Fibroblast of lung (primary cell): ENCODE measurements at regions not wholly inside any gene's neighbourhood (a gene's known extent, or its start where the extent isn't known, plus 50 kb on each side); places are given as distances from the start of the nearest gene placed in this dataset.
A peak's percentile ranks its signal among the peaks of the same experiment; 100 is the strongest.

Experiments
- DNase-seq, 2 donors: peaks; one replicate each; pipeline versions ENCODE4 v3.0.0 to v3.0.0-alpha.2; 2010; ENCODE audit warnings: low read depth in 2 of 2
- H2AFZ ChIP-seq: 2 replicates; pipeline ENCODE4 v1.5.1; 2012; ENCODE audit warnings: low read length, control low read depth, inconsistent platforms
- H3K27ac ChIP-seq: 2 replicates; pipeline ENCODE4 v1.5.1; 2011; ENCODE audit warnings: low read length, control low read depth; ENCODE audit not compliant: insufficient read depth
- H3K27me3 ChIP-seq: 2 replicates; pipeline ENCODE4 v1.5.1; 2011; ENCODE audit warnings: mild to moderate bottlenecking, low read length; ENCODE audit not compliant: control insufficient read depth, insufficient read depth
- H3K36me3 ChIP-seq: 2 replicates; pipeline ENCODE4 v1.5.1; 2011; ENCODE audit warnings: low read length; ENCODE audit not compliant: control insufficient read depth, insufficient read depth
- H3K4me1 ChIP-seq: 2 replicates; pipeline ENCODE4 v1.5.1; 2011; ENCODE audit warnings: low read length; ENCODE audit not compliant: control insufficient read depth, insufficient read depth; ENCODE audit errors: extremely low read depth
- H3K4me2 ChIP-seq: 2 replicates; pipeline ENCODE4 v1.5.1; 2011; ENCODE audit warnings: low read length, control low read depth; ENCODE audit not compliant: insufficient read depth; ENCODE audit errors: extremely low read depth
- H3K4me3 ChIP-seq, 4 experiments: fragments of 200-600 bp in 1 of 4; sonication (generic) in 1 of 4; replicated peaks in 1 of 4; 2 replicates each; pipeline ENCODE4 v1.5.1; 2011 to 2016; ENCODE audit warnings: low read length in 4 of 4, low read depth in 3 of 4, mild to moderate bottlenecking in 3 of 4, control low read depth in 2 of 4, inconsistent platforms in 1 of 4, mixed read lengths in 1 of 4; ENCODE audit not compliant: insufficient read depth in 1 of 4; ENCODE audit errors: control extremely low read depth in 1 of 4
- H3K79me2 ChIP-seq: 2 replicates; pipeline ENCODE4 v1.5.1; 2012; ENCODE audit warnings: mild to moderate bottlenecking, low read length, inconsistent platforms; ENCODE audit not compliant: control insufficient read depth, insufficient read depth
- H3K9ac ChIP-seq: 2 replicates; pipeline ENCODE4 v1.5.1; 2011; ENCODE audit warnings: mild to moderate bottlenecking, low read length, control low read depth; ENCODE audit not compliant: insufficient read depth
- H3K9me3 ChIP-seq: 2 replicates; pipeline ENCODE4 v1.5.1; 2012; ENCODE audit warnings: low read depth, low read length; ENCODE audit not compliant: control insufficient read depth, insufficient read depth
- H4K20me1 ChIP-seq: 2 replicates; pipeline ENCODE4 v1.5.1; 2011; ENCODE audit warnings: low read length; ENCODE audit not compliant: control insufficient read depth, insufficient read depth; ENCODE audit errors: extremely low read depth
- CTCF ChIP-seq, 2 donors: IDR thresholded peaks in 1 of 2; conservative IDR thresholded peaks in 1 of 2; 1 replicate in 1 of 2; 2 replicates in 1 of 2; pipeline ENCODE4 v1.5.1; 2011 to 2012; ENCODE audit warnings: low read length in 2 of 2, control low read depth in 1 of 2, inconsistent platforms in 1 of 2, low read depth in 1 of 2, mild to moderate bottlenecking in 1 of 2
- EZH2 ChIP-seq: IDR thresholded peaks from 2 replicates; pipeline ENCODE4 v1.5.1; 2012; ENCODE audit warnings: low read length, control low read depth, mild to moderate bottlenecking; ENCODE audit errors: missing control alignments

GRCh38 chr1:194394676-194395075, 1208.3 kb upstream of the B3GALT2 start:
- Histone ChIP-seq H3K27me3 (no peaks in the 10 kb centered on the region), H3K4me1 (no peaks in the 10 kb centered on the region), H3K4me3 (no peak overlapping the region), H3K27ac (no peak overlapping the region), H3K4me2 (no peak overlapping the region), H3K79me2 (no peaks in the 10 kb centered on the region), H3K9ac (no peak overlapping the region), H2AFZ (no peak overlapping the region), H3K36me3 (no peaks in the 10 kb centered on the region), H4K20me1 (no peaks in the 10 kb centered on the region), H3K9me3 (no peaks in the 10 kb centered on the region)
- no peak for DNase-seq
- TF ChIP-seq EZH2: no peak
- no peak for TF ChIP-seq CTCF (conservative IDR thresholded peaks at IDR 0.05 in 1 of 2, IDR thresholded peaks at IDR 0.05 in 1 of 2; ENCODE audit: low read depth in 1 of 2, low read length in 2 of 2)

GRCh38 chr1:194387531-194387930, 1201.1 kb upstream of the B3GALT2 start:
- H3K4me1 ChIP-seq: no peaks in the 10 kb centered on the region
- H2AFZ ChIP-seq: no peak overlapping the region
- no peaks in the 10 kb centered on the region for H3K9me3 ChIP-seq
- H3K27ac ChIP-seq: no peak overlapping the region
- no peak overlapping the region for H3K4me2 ChIP-seq
- H3K79me2 ChIP-seq: no peaks in the 10 kb centered on the region
- no peak overlapping the region for H3K4me3 ChIP-seq
- no peaks in the 10 kb centered on the region for H4K20me1 ChIP-seq
- DNase-seq: no peak
- no peak for TF ChIP-seq CTCF (conservative IDR thresholded peaks at IDR 0.05 in 1 of 2, IDR thresholded peaks at IDR 0.05 in 1 of 2; ENCODE audit: low read depth in 1 of 2, low read length in 2 of 2)
- TF ChIP-seq EZH2: no peak
- H3K9ac ChIP-seq: no peak overlapping the region
- H3K27me3 ChIP-seq: no peaks in the 10 kb centered on the region
- no peaks in the 10 kb centered on the region for H3K36me3 ChIP-seq

GRCh38 chr1:194378517-194378916, 1192.1 kb upstream of the B3GALT2 start:
- TF ChIP-seq CTCF (conservative IDR thresholded peaks at IDR 0.05 in 1 of 2, IDR thresholded peaks at IDR 0.05 in 1 of 2; ENCODE audit: low read depth in 1 of 2, low read length in 2 of 2) (no peak), EZH2 (no peak)

More at GRCh38 chr1:194378517-194378916, 1192.1 kb upstream of the B3GALT2 start:
- Histone ChIP-seq H3K9me3 (no peaks in the 10 kb centered on the region), H3K36me3 (no peaks in the 10 kb centered on the region), H3K79me2 (no peaks in the 10 kb centered on the region), H3K27ac (no peak overlapping the region), H3K9ac (no peak overlapping the region), H3K4me2 (no peak overlapping the region), H3K4me1 (no peaks in the 10 kb centered on the region), H4K20me1 (no peaks in the 10 kb centered on the region), H3K4me3 (no peak overlapping the region), H2AFZ (no peak overlapping the region), H3K27me3 (no peaks in the 10 kb centered on the region)
- DNase-seq: peak; percentile 17 to 18
